ENCODE measurements at regions not wholly inside any gene's neighbourhood (a gene's known extent, or its start where the extent isn't known, plus 50 kb on each side); places are given as distances from the start of the nearest gene placed in this dataset.

GRCh38 chr4:111812760-111813159, 332.5 kb upstream of the FAM241A start:
- no peaks in the 10 kb centered on the region for H3K36me3 ChIP-seq (ENCODE audit: control insufficient read depth, insufficient read depth, low read length)
- no peak overlapping the region for H3K27ac ChIP-seq (ENCODE audit: low read depth, low read length)
- H3K27me3 ChIP-seq (ENCODE audit: control insufficient read depth, insufficient read depth, low read length): no peaks in the 10 kb centered on the region
- no peaks in the 10 kb centered on the region for H3K9me3 ChIP-seq (ENCODE audit: control insufficient read depth, insufficient read depth, low read length)
- H3K4me1 ChIP-seq (ENCODE audit: control insufficient read depth, insufficient read depth, low read length): no peaks in the 10 kb centered on the region
- no CpG with 5 or more reads among the region's 1 CpG for WGBS (ENCODE audit: insufficient coverage)
- DNase-seq (ENCODE audit: low read depth in 4 of 6, low spot score in 6 of 6): no peak
- H3K4me3 ChIP-seq (ENCODE audit: low read depth, low read length): no peak overlapping the region

- no peaks in the 10 kb centered on the region for H3K36me3 ChIP-seq (ENCODE audit: control insufficient read depth, insufficient read depth, low read length)
- no peak overlapping the region for H3K4me3 ChIP-seq (ENCODE audit: low read depth, low read length)
- no peaks in the 10 kb centered on the region for H3K27me3 ChIP-seq (ENCODE audit: control insufficient read depth, insufficient read depth, low read length)
- no peak overlapping the region for H3K27ac ChIP-seq (ENCODE audit: low read depth, low read length)
- H3K9me3 ChIP-seq (ENCODE audit: control insufficient read depth, insufficient read depth, low read length): no peaks in the 10 kb centered on the region
- DNase-seq (ENCODE audit: low read depth in 4 of 6, low spot score in 6 of 6): no peak
- H3K4me1 ChIP-seq (ENCODE audit: control insufficient read depth, insufficient read depth, low read length): no peaks in the 10 kb centered on the region
- 44% methylated on average over 1 of the region's 3 CpGs for WGBS (ENCODE audit: insufficient coverage)
These were observed 331.6 kb upstream of the FAM241A start for GRCh38 chr4:111813555-111814140.

GRCh38 chr4:111814961-111815360, 330.3 kb upstream of the FAM241A start:
- no peak for DNase-seq (ENCODE audit: low read depth in 4 of 6, low spot score in 6 of 6)
- Histone ChIP-seq H3K9me3 (ENCODE audit: control insufficient read depth, insufficient read depth, low read length) (no peaks in the 10 kb centered on the region), H3K4me3 (ENCODE audit: low read depth, low read length) (no peak overlapping the region), H3K27me3 (ENCODE audit: control insufficient read depth, insufficient read depth, low read length) (no peaks in the 10 kb centered on the region), H3K27ac (ENCODE audit: low read depth, low read length) (no peak overlapping the region), H3K4me1 (ENCODE audit: control insufficient read depth, insufficient read depth, low read length) (no peaks in the 10 kb centered on the region), H3K36me3 (ENCODE audit: control insufficient read depth, insufficient read depth, low read length) (no peaks in the 10 kb centered on the region)
- 69% methylated on average over 4 of the region's 6 CpGs for WGBS (ENCODE audit: insufficient coverage)

GRCh38 chr4:111821342-111821741, 323.9 kb upstream of the FAM241A start:
- Histone ChIP-seq H3K27me3 (ENCODE audit: control insufficient read depth, insufficient read depth, low read length) (no peaks in the 10 kb centered on the region), H3K27ac (ENCODE audit: low read depth, low read length) (no peak overlapping the region), H3K4me3 (ENCODE audit: low read depth, low read length) (no peak overlapping the region), H3K36me3 (ENCODE audit: control insufficient read depth, insufficient read depth, low read length) (no peaks in the 10 kb centered on the region), H3K4me1 (ENCODE audit: control insufficient read depth, insufficient read depth, low read length) (no peaks in the 10 kb centered on the region), H3K9me3 (ENCODE audit: control insufficient read depth, insufficient read depth, low read length) (no peaks in the 10 kb centered on the region)
- DNase-seq (ENCODE audit: low read depth in 4 of 6, low spot score in 6 of 6): no peak

GRCh38 chr4:111836601-111837000, 308.7 kb upstream of the FAM241A start:
- H3K4me3 ChIP-seq (ENCODE audit: low read depth, low read length): no peak overlapping the region
- H3K4me1 ChIP-seq (ENCODE audit: control insufficient read depth, insufficient read depth, low read length): no peaks in the 10 kb centered on the region
- H3K27me3 ChIP-seq (ENCODE audit: control insufficient read depth, insufficient read depth, low read length): no peaks in the 10 kb centered on the region
- DNase-seq (ENCODE audit: low read depth in 4 of 6, low spot score in 6 of 6): no peak
- 83% methylated on average over 3 of the region's 3 CpGs for WGBS (ENCODE audit: insufficient coverage)
- H3K9me3 ChIP-seq (ENCODE audit: control insufficient read depth, insufficient read depth, low read length): no peaks in the 10 kb centered on the region
- no peaks in the 10 kb centered on the region for H3K36me3 ChIP-seq (ENCODE audit: control insufficient read depth, insufficient read depth, low read length)
- no peak overlapping the region for H3K27ac ChIP-seq (ENCODE audit: low read depth, low read length)

- Histone ChIP-seq H3K4me3 (ENCODE audit: low read depth, low read length) (no peak overlapping the region), H3K9me3 (ENCODE audit: control insufficient read depth, insufficient read depth, low read length) (no peaks in the 10 kb centered on the region), H3K4me1 (ENCODE audit: control insufficient read depth, insufficient read depth, low read length) (no peaks in the 10 kb centered on the region), H3K36me3 (ENCODE audit: control insufficient read depth, insufficient read depth, low read length) (no peaks in the 10 kb centered on the region), H3K27me3 (ENCODE audit: control insufficient read depth, insufficient read depth, low read length) (no peaks in the 10 kb centered on the region), H3K27ac (ENCODE audit: low read depth, low read length) (peak overlapping the region; percentile 81)
- no CpG with 5 or more reads among the region's 2 CpGs for WGBS (ENCODE audit: insufficient coverage)
- DNase-seq (ENCODE audit: low read depth in 4 of 6, low spot score in 6 of 6): no peak
These were observed 307.5 kb upstream of the FAM241A start for GRCh38 chr4:111837761-111838160.

- no CpG with 5 or more reads among the region's 4 CpGs for WGBS (ENCODE audit: insufficient coverage)
- H3K27ac ChIP-seq (ENCODE audit: low read depth, low read length): peak overlapping the region; percentile 81
These were observed 306.8 kb upstream of the FAM241A start for GRCh38 chr4:111838406-111838930.

GRCh38 chr4:111839141-111839540, 306.1 kb upstream of the FAM241A start:
- Histone ChIP-seq H3K27me3 (ENCODE audit: control insufficient read depth, insufficient read depth, low read length) (no peaks in the 10 kb centered on the region), H3K4me3 (ENCODE audit: low read depth, low read length) (no peak overlapping the region), H3K9me3 (ENCODE audit: control insufficient read depth, insufficient read depth, low read length) (no peaks in the 10 kb centered on the region), H3K4me1 (ENCODE audit: control insufficient read depth, insufficient read depth, low read length) (no peaks in the 10 kb centered on the region), H3K36me3 (ENCODE audit: control insufficient read depth, insufficient read depth, low read length) (no peaks in the 10 kb centered on the region), H3K27ac (ENCODE audit: low read depth, low read length) (peak overlapping the region; percentile 81)
- DNase-seq (ENCODE audit: low read depth in 4 of 6, low spot score in 6 of 6): peak in 2 of 6 donors; percentile 34 to 55
- WGBS (ENCODE audit: insufficient coverage): no CpG with 5 or more reads among the region's 2 CpGs

More at GRCh38 chr4:111838406-111838930, 306.8 kb upstream of the FAM241A start:
- H3K4me1 ChIP-seq (ENCODE audit: control insufficient read depth, insufficient read depth, low read length): no peaks in the 10 kb centered on the region
- no peak for DNase-seq (ENCODE audit: low read depth in 4 of 6, low spot score in 6 of 6)
- H3K36me3 ChIP-seq (ENCODE audit: control insufficient read depth, insufficient read depth, low read length): no peaks in the 10 kb centered on the region
- no peaks in the 10 kb centered on the region for H3K27me3 ChIP-seq (ENCODE audit: control insufficient read depth, insufficient read depth, low read length)
- no peaks in the 10 kb centered on the region for H3K9me3 ChIP-seq (ENCODE audit: control insufficient read depth, insufficient read depth, low read length)
- no peak overlapping the region for H3K4me3 ChIP-seq (ENCODE audit: low read depth, low read length)

GRCh38 chr4:111842336-111842735, 302.9 kb upstream of the FAM241A start:
- H3K9me3 ChIP-seq (ENCODE audit: control insufficient read depth, insufficient read depth, low read length): no peaks in the 10 kb centered on the region
- no peak overlapping the region for H3K27ac ChIP-seq (ENCODE audit: low read depth, low read length)
- no peaks in the 10 kb centered on the region for H3K4me1 ChIP-seq (ENCODE audit: control insufficient read depth, insufficient read depth, low read length)
- no CpG with 5 or more reads among the region's 3 CpGs for WGBS (ENCODE audit: insufficient coverage)
- no peaks in the 10 kb centered on the region for H3K36me3 ChIP-seq (ENCODE audit: control insufficient read depth, insufficient read depth, low read length)
- no peak for DNase-seq (ENCODE audit: low read depth in 4 of 6, low spot score in 6 of 6)
- H3K27me3 ChIP-seq (ENCODE audit: control insufficient read depth, insufficient read depth, low read length): no peaks in the 10 kb centered on the region
- H3K4me3 ChIP-seq (ENCODE audit: low read depth, low read length): no peak overlapping the region

- 45% methylated on average over 2 of the region's 5 CpGs for WGBS (ENCODE audit: insufficient coverage)
- no peak overlapping the region for H3K27ac ChIP-seq (ENCODE audit: low read depth, low read length)
- H3K27me3 ChIP-seq (ENCODE audit: control insufficient read depth, insufficient read depth, low read length): no peaks in the 10 kb centered on the region
- H3K36me3 ChIP-seq (ENCODE audit: control insufficient read depth, insufficient read depth, low read length): no peaks in the 10 kb centered on the region
- DNase-seq (ENCODE audit: low read depth in 4 of 6, low spot score in 6 of 6): no peak
- no peak overlapping the region for H3K4me3 ChIP-seq (ENCODE audit: low read depth, low read length)
- H3K9me3 ChIP-seq (ENCODE audit: control insufficient read depth, insufficient read depth, low read length): no peaks in the 10 kb centered on the region
- H3K4me1 ChIP-seq (ENCODE audit: control insufficient read depth, insufficient read depth, low read length): no peaks in the 10 kb centered on the region
These were observed 297.8 kb upstream of the FAM241A start for GRCh38 chr4:111847296-111848008.
